SK-N-SH (cell line): ENCODE measurements at regions not wholly inside any gene's neighbourhood (a gene's known extent, or its start where the extent isn't known, plus 50 kb on each side); places are given as distances from the start of the nearest gene placed in this dataset.

Experiments used
- CTCF ChIA-PET: fragments of 300-600, 350-600 bp; formaldehyde crosslinking; extraction: SDS; loops from one replicate; lab custom pipeline; 2021; lab: Yijun Ruan, JAX
- POLR2A ChIA-PET: fragments of 350-600 bp; sonication (Branson Sonifier 250); formaldehyde crosslinking; extraction: SDS; loops from one replicate; lab custom pipeline; 2020; ENCODE audit warnings: antibody characterized with exemption, inconsistent platforms; lab: Yijun Ruan, JAX
- DNase-seq: peaks from one replicate; pipeline ENCODE4 v3.0.0; 2012
- H2AFZ ChIP-seq: fragments of 200-600 bp; sonication (generic); 2 replicates; pipeline ENCODE4 v1.8.1; 2016; ENCODE audit warnings: antibody characterized with exemption, mild to moderate bottlenecking, low read depth
- H3F3A ChIP-seq: fragments of 200-600 bp; sonication (generic); replicated peaks from 2 replicates; pipeline ENCODE3; 2016; ENCODE audit warnings: antibody characterized with exemption, mild to moderate bottlenecking; ENCODE audit not compliant: insufficient read depth
- H3K27ac ChIP-seq, 2 experiments: fragments of 200-500 bp in 1 of 2; fragments of 200-600 bp in 1 of 2; sonication (Bioruptor generic) in 1 of 2; sonication (generic), shearing (Covaris generic) in 1 of 2; 2 replicates each; pipeline versions ENCODE4 v1.5.1 to v1.6.1; 2014 to 2016; ENCODE audit warnings: low read depth in 2 of 2, inconsistent platforms in 1 of 2, low read length in 1 of 2, mild to moderate bottlenecking in 1 of 2, mixed read lengths in 1 of 2
- H3K27me3 ChIP-seq: fragments of 200-600 bp; sonication (generic), shearing (Covaris generic); 2 replicates; pipeline ENCODE4 v1.6.1; 2016; ENCODE audit warnings: mixed run types; ENCODE audit not compliant: insufficient read depth
- H3K36me3 ChIP-seq, 2 experiments: fragments of 200-500 bp in 1 of 2; fragments of 200-600 bp in 1 of 2; sonication (Bioruptor generic) in 1 of 2; sonication (generic) in 1 of 2; replicated peaks in 1 of 2; 2 replicates each; pipeline versions ENCODE3 to v1.5.1; 2014 to 2016; ENCODE audit warnings: low read length in 1 of 2, mild to moderate bottlenecking in 1 of 2; ENCODE audit not compliant: insufficient read depth in 2 of 2, control insufficient read depth in 1 of 2
- H3K4me1 ChIP-seq, 2 experiments: fragments of 200-500 bp in 1 of 2; fragments of 200-600 bp in 1 of 2; sonication (Bioruptor generic) in 1 of 2; sonication (generic), shearing (Covaris generic) in 1 of 2; 2 replicates each; pipeline versions ENCODE4 v1.5.1 to v1.6.1; 2014 to 2016; ENCODE audit warnings: low read depth in 1 of 2, low read length in 1 of 2, mixed run types in 1 of 2; ENCODE audit not compliant: insufficient read depth in 2 of 2, control insufficient read depth in 1 of 2
- H3K4me2 ChIP-seq: fragments of 200-600 bp; sonication (generic), shearing (Covaris generic); 2 replicates; pipeline ENCODE4 v1.6.1; 2017; ENCODE audit warnings: mixed run types
- H3K4me3 ChIP-seq, 2 experiments: fragments of 200-500 bp in 1 of 2; fragments of 200-600 bp in 1 of 2; sonication (Bioruptor generic) in 1 of 2; sonication (generic), shearing (Covaris generic) in 1 of 2; 2 replicates each; pipeline versions ENCODE4 v1.5.1 to v1.8.1; 2014 to 2016; ENCODE audit warnings: low read depth in 2 of 2, inconsistent platforms in 1 of 2, low read length in 1 of 2, mild to moderate bottlenecking in 1 of 2, mixed read lengths in 1 of 2, moderate library complexity in 1 of 2
- H3K79me2 ChIP-seq: fragments of 200-600 bp; sonication (generic); 2 replicates; pipeline ENCODE4 v1.8.1; 2017; ENCODE audit warnings: mild to moderate bottlenecking; ENCODE audit not compliant: insufficient read depth
- H3K9ac ChIP-seq: fragments of 200-600 bp; sonication (generic); 2 replicates; pipeline ENCODE4 v1.6.1; 2017; ENCODE audit warnings: mixed run types
- H3K9me2 ChIP-seq: fragments of 200-600 bp; sonication (generic); 2 replicates; pipeline ENCODE4 v1.6.1; 2017; ENCODE audit warnings: mixed run types
- H3K9me3 ChIP-seq: fragments of 200-600 bp; sonication (generic); 2 replicates; pipeline ENCODE4 v1.6.1; 2017; ENCODE audit warnings: mixed run types, mild to moderate bottlenecking, moderate library complexity
- H4K20me1 ChIP-seq: fragments of 200-600 bp; sonication (generic); 2 replicates; pipeline ENCODE4 v1.6.1; 2017; ENCODE audit warnings: mild to moderate bottlenecking, mixed run types; ENCODE audit not compliant: insufficient read depth
- FOSL2 ChIP-seq: IDR thresholded peaks from 2 replicates; pipeline ENCODE4 v1.4.0; 2012; ENCODE audit warnings: low read depth, mild to moderate bottlenecking, moderate library complexity, borderline replicate concordance
- FOXJ3 ChIP-seq: sonication (generic); formaldehyde crosslinking; IDR thresholded peaks from 2 replicates; pipeline ENCODE4 v1.5.1; 2020; ENCODE audit warnings: mild to moderate bottlenecking, missing genetic modification reagents
- FOXM1 ChIP-seq: IDR thresholded peaks from 2 replicates; pipeline ENCODE4 v1.4.0; 2012; ENCODE audit warnings: low read depth, mild to moderate bottlenecking
- GABPA ChIP-seq: IDR thresholded peaks from 2 replicates; pipeline ENCODE4 v1.4.0; 2012; ENCODE audit warnings: low read depth, mild to moderate bottlenecking
- GATA2 ChIP-seq: sonication (generic); formaldehyde crosslinking; IDR thresholded peaks from 2 replicates; pipeline ENCODE4 v1.5.0; 2020; ENCODE audit warnings: mild to moderate bottlenecking, missing genetic modification reagents
- IRF3 ChIP-seq: fragments of 150-350 bp; IDR thresholded peaks from 2 replicates; pipeline ENCODE4 v1.6.1; 2016; ENCODE audit warnings: mild to moderate bottlenecking, low read depth, low read length
- MEF2A ChIP-seq: IDR thresholded peaks from 2 replicates; pipeline ENCODE4 v1.4.0; 2012; ENCODE audit warnings: low read depth, borderline replicate concordance
- RCOR1 ChIP-seq: fragments of 150-350 bp; IDR thresholded peaks from 2 replicates; pipeline ENCODE4 v1.6.1; 2017; ENCODE audit warnings: antibody characterized with exemption, low read length
- RXRA ChIP-seq: IDR thresholded peaks from 2 replicates; pipeline ENCODE4 v1.4.0; 2012; ENCODE audit warnings: low read depth, mild to moderate bottlenecking, borderline replicate concordance
- SMC3 ChIP-seq: IDR thresholded peaks from 2 replicates; pipeline ENCODE4 v1.6.1; 2012; ENCODE audit warnings: low read depth, low read length, improper control_type of control experiment
- TCF12 ChIP-seq: IDR thresholded peaks from 2 replicates; pipeline ENCODE4 v1.4.0; 2012
- TEAD4 ChIP-seq: IDR thresholded peaks from 2 replicates; pipeline ENCODE4 v1.4.0; 2012; ENCODE audit warnings: mild to moderate bottlenecking, borderline replicate concordance; ENCODE audit not compliant: insufficient read depth
- WGBS: methylation state at CpG from one replicate; pipeline ENCODE4 v1.1.6; 2017; ENCODE audit warnings: low lambda C conversion rate; 5-methylcytosine and 5-hydroxymethylcytosine counted together
- TF ChIP-seq, protein P1 (sequence below): IDR thresholded peaks from 2 replicates; pipeline ENCODE4; 2012
- TF ChIP-seq, protein P2 (sequence below): IDR thresholded peaks from 2 replicates; pipeline ENCODE4 v1.6.1; 2012; ENCODE audit warnings: mild to moderate bottlenecking, low read depth, low read length, moderate library complexity

DNA sequence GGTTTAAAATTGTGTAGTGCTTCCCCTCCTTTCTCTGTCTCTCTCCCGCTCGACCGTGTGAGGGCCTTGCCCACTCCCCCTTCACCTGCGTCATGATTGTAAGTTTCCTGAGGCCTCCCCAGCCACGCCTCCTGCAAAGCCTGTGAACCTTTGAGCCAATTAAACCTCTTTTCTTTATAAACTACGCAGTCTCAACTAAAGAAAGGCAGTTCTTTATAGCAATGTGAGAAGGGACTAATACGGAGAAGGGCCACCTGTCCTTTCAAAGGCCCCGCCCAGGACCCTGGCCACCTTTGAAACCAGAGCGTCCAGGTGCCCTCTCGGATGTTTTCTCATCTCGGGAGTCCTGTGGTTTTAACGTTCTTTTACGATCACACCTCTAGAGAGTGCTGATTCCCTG lies 741.5 kb downstream of the BRD1 start:
- no peak overlapping the region for H3K4me2 ChIP-seq
- WGBS = 44% methylated on average over 13 of the region's 13 CpGs
- no peak overlapping the region for H3K27ac ChIP-seq
- H3K27me3 ChIP-seq = no peaks in the 10 kb centered on the region; the same call in 1 of the 2 replicates
- H2AFZ ChIP-seq = no peak overlapping the region
- TF ChIP-seq SMC3 = no peak
- TF ChIP-seq FOXM1 = no peak
- TF ChIP-seq GATA2 (CRISPR knock-in tag) = no peak
- TF ChIP-seq FOSL2 = no peak
- no peak for TF ChIP-seq GABPA
- TF ChIP-seq RXRA = no peak
- TF ChIP-seq, protein P1, sequence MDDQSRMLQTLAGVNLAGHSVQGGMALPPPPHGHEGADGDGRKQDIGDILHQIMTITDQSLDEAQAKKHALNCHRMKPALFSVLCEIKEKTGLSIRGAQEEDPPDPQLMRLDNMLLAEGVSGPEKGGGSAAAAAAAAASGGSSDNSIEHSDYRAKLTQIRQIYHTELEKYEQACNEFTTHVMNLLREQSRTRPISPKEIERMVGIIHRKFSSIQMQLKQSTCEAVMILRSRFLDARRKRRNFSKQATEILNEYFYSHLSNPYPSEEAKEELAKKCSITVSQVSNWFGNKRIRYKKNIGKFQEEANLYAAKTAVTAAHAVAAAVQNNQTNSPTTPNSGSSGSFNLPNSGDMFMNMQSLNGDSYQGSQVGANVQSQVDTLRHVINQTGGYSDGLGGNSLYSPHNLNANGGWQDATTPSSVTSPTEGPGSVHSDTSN = no peak
- TF ChIP-seq, protein P2, sequence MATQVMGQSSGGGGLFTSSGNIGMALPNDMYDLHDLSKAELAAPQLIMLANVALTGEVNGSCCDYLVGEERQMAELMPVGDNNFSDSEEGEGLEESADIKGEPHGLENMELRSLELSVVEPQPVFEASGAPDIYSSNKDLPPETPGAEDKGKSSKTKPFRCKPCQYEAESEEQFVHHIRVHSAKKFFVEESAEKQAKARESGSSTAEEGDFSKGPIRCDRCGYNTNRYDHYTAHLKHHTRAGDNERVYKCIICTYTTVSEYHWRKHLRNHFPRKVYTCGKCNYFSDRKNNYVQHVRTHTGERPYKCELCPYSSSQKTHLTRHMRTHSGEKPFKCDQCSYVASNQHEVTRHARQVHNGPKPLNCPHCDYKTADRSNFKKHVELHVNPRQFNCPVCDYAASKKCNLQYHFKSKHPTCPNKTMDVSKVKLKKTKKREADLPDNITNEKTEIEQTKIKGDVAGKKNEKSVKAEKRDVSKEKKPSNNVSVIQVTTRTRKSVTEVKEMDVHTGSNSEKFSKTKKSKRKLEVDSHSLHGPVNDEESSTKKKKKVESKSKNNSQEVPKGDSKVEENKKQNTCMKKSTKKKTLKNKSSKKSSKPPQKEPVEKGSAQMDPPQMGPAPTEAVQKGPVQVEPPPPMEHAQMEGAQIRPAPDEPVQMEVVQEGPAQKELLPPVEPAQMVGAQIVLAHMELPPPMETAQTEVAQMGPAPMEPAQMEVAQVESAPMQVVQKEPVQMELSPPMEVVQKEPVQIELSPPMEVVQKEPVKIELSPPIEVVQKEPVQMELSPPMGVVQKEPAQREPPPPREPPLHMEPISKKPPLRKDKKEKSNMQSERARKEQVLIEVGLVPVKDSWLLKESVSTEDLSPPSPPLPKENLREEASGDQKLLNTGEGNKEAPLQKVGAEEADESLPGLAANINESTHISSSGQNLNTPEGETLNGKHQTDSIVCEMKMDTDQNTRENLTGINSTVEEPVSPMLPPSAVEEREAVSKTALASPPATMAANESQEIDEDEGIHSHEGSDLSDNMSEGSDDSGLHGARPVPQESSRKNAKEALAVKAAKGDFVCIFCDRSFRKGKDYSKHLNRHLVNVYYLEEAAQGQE = no peak
- no peak for TF ChIP-seq MEF2A
- TF ChIP-seq RCOR1 = no peak
- TF ChIP-seq FOXJ3 (CRISPR knock-in tag) = no peak
- no peak for TF ChIP-seq TCF12
- TF ChIP-seq TEAD4 = no peak
- no peak for TF ChIP-seq IRF3
- no peaks in the 10 kb centered on the region for H3K9me3 ChIP-seq
- no peak overlapping the region for H3K4me3 ChIP-seq
- CTCF ChIA-PET = interaction anchor here (0.9 to 1.2 kb wide), 2 partner anchors 9 to 40 kb away, joined by 3 read pairs; no protein-coding TSS in a partner anchor
- POLR2A ChIA-PET = no interaction called here
- no peaks in the 10 kb centered on the region for H3F3A ChIP-seq
- no peak for DNase-seq
- H3K36me3 ChIP-seq = no peaks in the 10 kb centered on the region
- no peaks in the 10 kb centered on the region for H3K9me2 ChIP-seq
- H4K20me1 ChIP-seq = no peaks in the 10 kb centered on the region
- no peaks in the 10 kb centered on the region for H3K79me2 ChIP-seq
- H3K4me1 ChIP-seq = peaks cover 0 to 19% of the 10 kb centered on the region in 2 experiments; a peak in 1 of 4 replicates
- H3K9ac ChIP-seq = no peak overlapping the region
